ENCODE measurements at regions not wholly inside any gene's neighbourhood (a gene's known extent, or its start where the extent isn't known, plus 50 kb on each side); places are given as distances from the start of the nearest gene placed in this dataset.
A peak's percentile ranks its signal among the peaks of the same experiment; 100 is the strongest.

GRCh38 chr4:120418146-120418545 is 351.5 kb upstream of the MAD2L1 start:
- DNase-seq = peak; percentile 57

- DNase-seq = no peak
These were observed 349.2 kb upstream of the MAD2L1 start for GRCh38 chr4:120415896-120416295.

- DNase-seq = no peak
These were observed 340.3 kb upstream of the MAD2L1 start for GRCh38 chr4:120406960-120407359.

- DNase-seq = peak; percentile 4
These were observed 336.6 kb upstream of the MAD2L1 start for GRCh38 chr4:120403296-120403695.

GRCh38 chr4:120400441-120400840 is 333.8 kb upstream of the MAD2L1 start:
- no peak for DNase-seq

- DNase-seq = no peak
These were observed 333.2 kb upstream of the MAD2L1 start for GRCh38 chr4:120399826-120400225.

GRCh38 chr4:120395746-120396145 is 329.1 kb upstream of the MAD2L1 start:
- DNase-seq = no peak

GRCh38 chr4:120355881-120356280 is 289.2 kb upstream of the MAD2L1 start:
- DNase-seq = no peak

GRCh38 chr4:120354381-120354780 is 287.7 kb upstream of the MAD2L1 start:
- peak; percentile 23 for DNase-seq

GRCh38 chr4:120353235-120353634 is 286.6 kb upstream of the MAD2L1 start:
- no peak for DNase-seq

GRCh38 chr4:120352739-120353138 is 286.1 kb upstream of the MAD2L1 start:
- DNase-seq = no peak

GRCh38 chr4:120348948-120349347 is 282.3 kb upstream of the MAD2L1 start:
- DNase-seq = no peak

GRCh38 chr4:120348521-120348920 is 281.9 kb upstream of the MAD2L1 start:
- peak; percentile 5 for DNase-seq

GRCh38 chr4:120331486-120332370 is 265.1 kb upstream of the MAD2L1 start:
- no peak for DNase-seq

GRCh38 chr4:120329386-120329785 is 262.7 kb upstream of the MAD2L1 start:
- no peak for DNase-seq

GRCh38 chr4:120327276-120327675 is 260.6 kb upstream of the MAD2L1 start:
- peak; percentile 25 for DNase-seq

GRCh38 chr4:120319046-120319767 is 252.6 kb upstream of the MAD2L1 start:
- no peak for DNase-seq

- DNase-seq = no peak
These were observed 251.7 kb upstream of the MAD2L1 start for GRCh38 chr4:120318196-120318846.

GRCh38 chr4:120317713-120318112 is 251.1 kb upstream of the MAD2L1 start:
- no peak for DNase-seq

GRCh38 chr4:120316416-120316815 is 249.8 kb upstream of the MAD2L1 start:
- DNase-seq = no peak

- peak; percentile 16 for DNase-seq
These were observed 248.3 kb upstream of the MAD2L1 start for GRCh38 chr4:120314969-120315368.

- no peak for DNase-seq
These were observed 238.2 kb upstream of the MAD2L1 start for GRCh38 chr4:120304801-120305200.

GRCh38 chr4:120299631-120300030 is 233.0 kb upstream of the MAD2L1 start:
- no peak for DNase-seq
